HG03575 (cell line): ENCODE measurements at regions not wholly inside any gene's neighbourhood (a gene's known extent, or its start where the extent isn't known, plus 50 kb on each side); places are given as distances from the start of the nearest gene placed in this dataset.

ENCODE experiments used
- ATAC-seq: cut with Tn5 transposase; IDR thresholded peaks from one replicate; pipeline ENCODE4 v1.9.1; 2021; ENCODE audit not compliant: unreplicated experiment, insufficient number of reproducible peaks, low FRiP score; ENCODE audit errors: extremely low read depth

DNA sequence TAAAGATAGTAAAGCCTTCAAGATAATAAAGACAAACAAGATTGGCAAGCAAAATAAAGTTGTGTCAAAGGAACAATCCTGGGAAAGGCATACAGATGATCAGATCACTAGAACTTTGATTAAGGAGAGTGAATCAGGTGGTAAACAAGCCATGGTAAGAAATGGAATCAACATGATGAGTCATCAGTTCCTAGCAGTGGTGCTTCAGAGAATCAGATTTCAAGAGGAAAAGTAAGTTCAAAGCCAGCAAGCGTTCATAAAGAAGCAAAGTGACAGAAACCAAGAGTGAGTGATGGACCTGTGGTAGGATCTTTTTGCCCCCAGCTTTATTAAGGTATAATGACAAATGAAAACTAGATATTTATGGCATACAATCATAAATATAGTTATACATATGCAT lies 340.4 kb downstream of the TPBG start:
- no peak for ATAC-seq

DNA sequence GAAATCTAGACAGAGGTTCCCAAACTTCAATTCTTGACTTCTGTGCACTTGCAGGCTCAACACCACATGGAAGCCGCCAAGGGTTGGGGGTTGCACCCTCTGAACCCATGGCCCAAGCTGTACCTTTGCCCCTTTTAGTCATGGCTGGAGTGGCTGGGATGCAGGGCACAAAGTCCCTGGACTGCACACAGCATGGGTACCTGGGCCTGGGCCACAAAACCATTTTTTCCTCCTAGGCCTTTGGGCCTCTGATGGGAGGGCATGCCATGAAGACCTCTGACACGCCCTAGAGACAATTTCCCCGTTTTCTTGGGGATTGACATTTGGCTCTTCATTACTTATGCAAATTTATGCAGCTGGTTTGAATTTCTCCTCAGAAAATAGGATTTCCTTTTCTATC lies 342.0 kb downstream of the TPBG start:
- no peak for ATAC-seq

DNA sequence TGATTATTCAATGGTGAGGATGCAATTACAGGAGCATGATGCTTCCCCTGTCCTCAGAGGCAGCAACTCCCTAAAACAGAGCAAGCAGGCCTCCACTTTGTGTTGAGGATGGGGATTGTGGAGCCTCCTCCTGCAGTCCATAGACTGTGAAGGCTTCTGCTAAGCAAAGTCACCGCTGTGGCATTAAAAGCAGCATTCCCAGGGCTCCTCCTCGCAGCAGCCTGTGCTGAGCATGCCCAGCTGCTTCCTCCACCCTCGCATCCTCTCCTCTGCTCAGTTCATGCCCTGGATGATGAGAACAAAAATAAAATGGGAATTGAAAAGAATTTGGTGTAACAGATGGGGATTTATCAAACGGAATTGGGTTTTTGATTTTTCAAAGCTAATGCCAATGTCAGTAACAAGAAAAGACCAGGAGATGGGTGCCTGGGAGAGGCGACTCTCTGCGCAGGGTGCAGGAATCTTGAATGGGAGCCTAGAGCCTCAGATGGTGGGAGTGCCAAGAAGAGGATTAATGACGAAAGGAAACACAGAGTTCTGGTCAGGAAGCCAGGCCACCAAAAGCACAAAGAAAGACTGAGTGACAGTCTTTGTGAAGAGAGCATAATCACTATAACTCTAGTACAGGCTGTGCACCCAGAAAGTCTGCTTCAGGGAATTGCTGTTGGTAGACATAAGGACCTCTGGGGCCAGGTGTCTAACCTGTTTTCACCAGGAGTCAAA lies 347.6 kb downstream of the TPBG start:
- ATAC-seq: no peak

DNA sequence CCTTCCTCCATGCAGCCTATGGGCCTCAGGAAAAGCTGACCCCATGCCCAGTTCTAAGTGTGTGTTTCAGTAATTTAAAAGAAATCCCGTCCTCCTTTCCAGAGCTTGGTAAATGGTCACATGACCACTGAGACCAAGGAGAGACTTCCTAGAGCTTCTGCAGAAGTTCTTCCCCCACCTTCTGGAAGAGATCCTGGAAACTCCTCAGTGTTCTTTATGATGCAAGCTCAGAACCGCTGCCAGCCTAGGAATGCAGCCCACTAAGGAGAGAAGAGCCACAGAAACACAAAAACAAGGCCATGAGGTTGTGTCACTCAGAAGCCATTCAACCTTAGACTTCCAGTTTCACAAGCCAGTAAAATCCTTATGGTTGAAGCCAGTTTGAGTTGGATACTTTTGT lies 348.4 kb downstream of the TPBG start:
- no peak for ATAC-seq

- no peak for ATAC-seq
Observed at GRCh38 chr6:82712389-82712788, 348.8 kb downstream of the TPBG start.

DNA sequence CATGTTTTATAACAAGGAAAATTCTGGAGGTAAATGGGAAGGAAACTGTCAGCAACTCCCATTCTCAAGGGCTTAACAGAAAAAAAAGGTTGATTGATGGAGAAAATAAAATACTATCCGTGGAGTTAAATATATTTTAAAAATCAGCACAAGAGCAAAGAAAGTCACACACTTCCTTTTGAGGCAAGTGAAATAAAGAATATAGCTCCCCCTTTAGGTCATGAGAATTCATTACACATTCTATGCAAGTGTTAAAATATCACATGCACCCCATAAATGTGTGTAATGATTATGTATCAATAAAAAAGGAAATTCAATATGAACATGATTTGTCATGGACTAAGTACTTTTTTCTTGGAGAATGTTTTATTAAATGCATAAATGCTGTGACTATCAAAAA lies 349.2 kb downstream of the TPBG start:
- ATAC-seq: no peak

GRCh38 chr6:82720992-82721391 lies 344.6 kb downstream of the UBE3D start:
- no peak for ATAC-seq

DNA sequence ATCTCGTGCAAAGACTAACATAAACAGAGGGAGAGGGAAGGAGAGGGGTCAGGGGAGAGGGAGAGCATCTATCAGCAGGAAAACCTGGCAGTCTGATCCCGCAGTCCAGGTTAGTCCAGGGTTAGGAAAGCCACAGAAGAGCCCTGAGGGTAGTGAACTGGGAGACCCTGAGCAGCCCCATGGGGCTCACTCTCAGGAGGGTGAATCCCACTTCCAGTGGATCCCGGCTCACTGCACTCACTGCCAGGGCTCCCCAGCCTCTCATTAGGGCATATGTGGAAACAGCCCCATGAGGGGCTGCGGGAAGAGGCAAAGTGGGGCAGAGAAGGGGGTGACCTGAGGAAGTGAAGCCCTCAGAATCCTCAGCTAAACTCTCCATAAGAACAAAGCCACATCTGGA lies 329.9 kb downstream of the UBE3D start:
- no peak for ATAC-seq

DNA sequence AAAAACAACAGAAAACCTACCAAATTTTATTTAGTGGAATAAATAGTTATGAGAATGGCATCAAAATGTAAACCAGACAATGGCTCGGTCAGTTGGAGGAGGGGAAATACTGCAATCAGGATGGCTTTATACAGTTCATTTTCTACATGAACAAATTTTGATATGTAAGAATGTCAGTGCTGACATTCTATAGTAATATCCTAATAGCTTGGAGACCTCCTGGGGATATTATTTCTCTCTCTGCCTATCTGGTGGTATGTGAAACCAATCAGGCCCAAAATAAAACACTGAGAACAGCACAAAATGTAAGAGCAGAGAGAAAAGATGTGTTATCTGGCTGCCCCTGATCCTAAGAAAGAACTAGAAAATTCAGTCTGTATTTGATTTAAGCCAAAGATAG lies 327.7 kb downstream of the UBE3D start:
- no peak for ATAC-seq

- no peak for ATAC-seq
Observed at GRCh38 chr6:82738773-82739172, 326.9 kb downstream of the UBE3D start.

DNA sequence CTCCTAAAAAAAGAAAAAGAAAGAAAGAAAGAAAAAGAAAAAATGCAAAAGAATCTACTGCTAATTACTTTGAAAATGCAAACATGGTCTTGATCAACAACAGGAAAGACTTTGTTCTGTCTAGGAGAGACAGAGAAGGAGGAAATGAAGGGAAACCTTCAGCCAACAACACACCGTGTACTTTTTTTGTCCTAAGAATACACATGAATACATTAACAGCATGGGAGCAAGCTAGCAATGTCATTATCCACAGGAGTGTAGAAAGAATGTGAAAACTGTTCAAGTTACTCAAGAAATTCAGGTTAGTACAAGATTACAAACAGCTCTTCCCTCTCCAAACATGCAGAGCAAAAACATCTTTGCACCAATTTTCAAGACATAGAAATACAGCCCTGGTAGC lies 326.3 kb downstream of the UBE3D start:
- ATAC-seq: no peak

- ATAC-seq: no peak
Observed at GRCh38 chr6:82740072-82740471, 325.6 kb downstream of the UBE3D start.

- no peak for ATAC-seq
Observed at GRCh38 chr6:82741325-82741995, 324.2 kb downstream of the UBE3D start.

DNA sequence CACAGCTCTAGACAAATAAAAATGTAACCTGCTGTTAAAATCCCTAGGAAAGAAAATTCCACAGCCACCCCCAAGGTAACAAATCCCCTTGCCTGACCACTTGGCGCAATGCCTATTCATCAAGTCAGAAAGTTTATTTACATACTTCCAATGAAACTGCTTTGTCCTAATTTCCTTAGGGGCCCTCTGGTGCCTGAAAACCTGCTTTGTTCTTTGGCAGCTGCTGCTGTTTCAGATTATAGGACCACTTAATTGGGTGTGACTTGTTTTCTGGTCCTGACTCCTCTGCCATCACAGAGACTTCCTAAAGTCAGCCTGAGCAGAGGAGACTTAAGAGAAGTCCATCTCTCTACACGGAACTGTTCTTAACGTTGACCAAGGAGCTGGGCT lies 323.6 kb downstream of the UBE3D start:
- ATAC-seq: no peak

DNA sequence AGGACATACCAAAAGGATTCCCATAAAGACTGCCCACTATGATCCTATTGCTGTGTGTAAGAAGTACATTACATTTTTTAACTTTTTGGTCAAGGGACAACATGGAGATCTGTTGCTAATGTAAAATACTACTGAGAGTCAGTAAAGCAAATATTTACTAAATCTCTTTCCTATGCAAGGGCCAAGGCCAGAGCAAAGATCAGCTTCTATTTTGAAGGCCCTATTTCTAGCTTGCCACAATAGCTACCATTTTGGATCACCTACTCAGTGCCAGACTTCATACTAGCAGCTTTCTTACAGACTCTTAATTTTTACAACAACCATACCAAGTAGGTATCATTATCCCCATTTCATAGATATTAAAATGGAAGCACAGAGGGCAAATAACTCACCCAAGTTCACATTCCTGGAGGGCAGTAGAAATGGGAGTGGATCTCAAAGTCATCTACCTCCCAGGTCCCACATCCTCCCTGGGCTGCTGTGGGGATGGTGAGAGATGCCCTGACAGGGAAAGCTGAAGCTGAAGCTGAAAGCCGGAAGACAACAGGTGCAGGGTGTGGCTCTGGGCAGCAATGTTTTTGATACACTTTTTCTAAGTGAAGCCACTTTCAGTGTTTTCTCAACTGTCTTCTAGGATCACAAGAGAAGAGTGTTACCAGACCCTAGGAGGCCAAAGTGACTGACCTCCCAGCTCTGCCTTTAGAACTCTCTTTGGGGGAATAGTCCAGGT lies 321.2 kb downstream of the UBE3D start:
- ATAC-seq: no peak

- ATAC-seq: no peak
Observed at GRCh38 chr6:82750556-82750955, 315.1 kb downstream of the UBE3D start.

DNA sequence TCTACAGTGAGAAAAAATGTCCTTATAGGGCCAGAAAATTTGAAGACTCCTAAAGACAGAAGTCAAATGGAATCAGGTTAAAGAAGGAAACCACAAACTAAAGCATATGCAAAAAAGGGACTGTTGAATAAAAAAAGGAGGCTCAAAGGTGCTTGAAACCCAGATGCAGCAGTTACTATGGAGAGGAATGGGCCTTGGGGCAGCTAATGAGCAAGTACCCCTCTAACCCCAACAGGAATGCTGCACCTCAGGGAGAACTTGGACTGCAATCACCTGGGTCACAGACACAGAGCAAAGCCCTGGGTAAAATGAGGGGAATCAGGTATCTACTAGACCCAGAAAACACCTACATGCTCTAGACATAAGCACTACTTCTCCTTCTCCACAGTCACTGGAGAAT lies 313.9 kb downstream of the UBE3D start:
- ATAC-seq: no peak

- no peak for ATAC-seq
Observed at GRCh38 chr6:82761674-82762345, 303.8 kb downstream of the UBE3D start.

GRCh38 chr6:82766476-82766875 lies 299.2 kb downstream of the UBE3D start:
- ATAC-seq: no peak

- no peak for ATAC-seq
Observed at GRCh38 chr6:82767037-82767436, 298.6 kb downstream of the UBE3D start.
